Frontal cortex (tissue), 3 donors: ENCODE measurements at regions not wholly inside any gene's neighbourhood (a gene's known extent, or its start where the extent isn't known, plus 50 kb on each side); places are given as distances from the start of the nearest gene placed in this dataset.

Source experiments
- DNase-seq, 2 donors: peaks; one replicate each; pipeline ENCODE4 v3.0.0; 2012; ENCODE audit warnings: low spot score in 2 of 2
- FAIRE-seq: peaks from 2 replicates; lab custom pipeline; 2012; peaks lifted over from hg19 to GRCh38; lab: Jason Lieb, UNC
- donor health status: control.
- donor health status: control.
- donor health status: control.

GRCh38 chr16:55964923-55965475, 89.8 kb upstream of the CES5A start:
- FAIRE-seq, result no peak
- no peak for DNase-seq

- no peak for FAIRE-seq
Observed at GRCh38 chr16:55955845-55956244, 80.7 kb upstream of the CES5A start.

GRCh38 chr16:55955424-55955823, 80.3 kb upstream of the CES5A start:
- no peak for FAIRE-seq
- DNase-seq, result no peak

More at GRCh38 chr16:55955845-55956244, 80.7 kb upstream of the CES5A start:
- DNase-seq, result peak; percentile 2 to 21

- DNase-seq (no peak), FAIRE-seq (no peak)
Observed at GRCh38 chr16:55954906-55955305, 79.7 kb upstream of the CES5A start.

GRCh38 chr16:55949518-55949917, 74.3 kb upstream of the CES5A start:
- no peak for DNase-seq
- no peak for FAIRE-seq

GRCh38 chr16:55948230-55948629, 73.1 kb upstream of the CES5A start:
- no peak for DNase-seq
- FAIRE-seq, result no peak

- DNase-seq, result no peak
- FAIRE-seq, result no peak
Observed at GRCh38 chr16:55947366-55947765, 72.2 kb upstream of the CES5A start.

GRCh38 chr16:55944377-55944802, 69.2 kb upstream of the CES5A start:
- peak; percentile 31 to 60 for DNase-seq
- FAIRE-seq, result no peak

- no peak for FAIRE-seq
- DNase-seq, result no peak
Observed at GRCh38 chr16:55943267-55943666, 68.1 kb upstream of the CES5A start.

GRCh38 chr16:55942821-55943220, 67.6 kb upstream of the CES5A start:
- no peak for FAIRE-seq
- DNase-seq, result no peak

GRCh38 chr16:55941552-55941951, 66.4 kb upstream of the CES5A start:
- FAIRE-seq, result no peak
- no peak for DNase-seq

GRCh38 chr16:55938126-55938525, 63.0 kb upstream of the CES5A start:
- no peak for FAIRE-seq

GRCh38 chr16:55933038-55933437, 57.9 kb upstream of the CES5A start:
- DNase-seq, result no peak

More at GRCh38 chr16:55938126-55938525, 63.0 kb upstream of the CES5A start:
- no peak for DNase-seq

GRCh38 chr16:55930036-55930435, 54.9 kb upstream of the CES5A start:
- FAIRE-seq (no peak), DNase-seq (no peak)

More at GRCh38 chr16:55933038-55933437, 57.9 kb upstream of the CES5A start:
- no peak for FAIRE-seq

- FAIRE-seq (no peak), DNase-seq (no peak)
Observed at GRCh38 chr16:55929181-55929580, 54.0 kb upstream of the CES5A start.

- DNase-seq (no peak), FAIRE-seq (no peak)
Observed at GRCh38 chr16:55925242-55925641, 50.1 kb upstream of the CES5A start.
